HCT116 (cell line): ENCODE measurements at regions not wholly inside any gene's neighbourhood (a gene's known extent, or its start where the extent isn't known, plus 50 kb on each side); places are given as distances from the start of the nearest gene placed in this dataset.

Experiments
- ATAC-seq: fragments of 200-7000 bp; cut with Tn5 transposase; 2 replicates; pipeline ENCODE4 v1.9.1; 2020; ENCODE audit warnings: mild to moderate bottlenecking, moderate library complexity
- BruUV-seq: library from RNA; stranded (reverse); fragments of 400-500 nt; replicated peaks from 2 replicates; lab custom pipeline; 2021; lab: Mats Ljungman, UMichigan
- CTCF ChIA-PET: fragments of 300-600 bp; sonication (Branson Sonifier 250); formaldehyde crosslinking; loops from one replicate; lab custom pipeline; 2021; ENCODE audit warnings: antibody characterized with exemption; lab: Charles Lee
- POLR2A ChIA-PET: fragments of 300-600, 350-600 bp; sonication (Branson Sonifier 250); formaldehyde crosslinking; loops from one replicate; lab custom pipeline; 2021; ENCODE audit warnings: antibody characterized with exemption; lab: Charles Lee
- RAD21 ChIA-PET, 2 experiments: fragments of 300-600 bp; sonication (Branson Sonifier 250); formaldehyde crosslinking; loops; one replicate each; lab custom pipeline; 2023; ENCODE audit warnings: low total read pairs in 2 of 2; ENCODE audit not compliant: uncharacterized antibody in 2 of 2, unreplicated experiment in 2 of 2, low non-redundant PET in 1 of 2; lab: Charles Lee
- DNase-seq: peaks from one replicate; pipeline ENCODE4 v3.0.0-alpha.2; 2010; ENCODE audit warnings: low read depth, low spot score
- H2AFZ ChIP-seq: fragments of 200-600 bp; shearing (Covaris generic), sonication (generic); 2 replicates; pipeline ENCODE4 v1.6.1; 2017; ENCODE audit warnings: low read depth, mixed run types, mixed read lengths, antibody characterized with exemption, low read length; ENCODE audit not compliant: poor library complexity, severe bottlenecking
- H3K27ac ChIP-seq: 2 replicates; pipeline ENCODE4 v1.5.1; 2012; ENCODE audit warnings: low read depth, low read length
- H3K27me3 ChIP-seq: fragments of 200-600 bp; sonication (generic); 2 replicates; pipeline ENCODE4 v1.6.1; 2016; ENCODE audit warnings: mixed run types, low read length, mixed read lengths; ENCODE audit not compliant: insufficient read depth
- H3K36me3 ChIP-seq, 2 experiments: fragments of 200-500 bp in 1 of 2; fragments of 200-600 bp in 1 of 2; sonication (Bioruptor generic) in 1 of 2; sonication (generic) in 1 of 2; 2 replicates each; pipeline versions ENCODE4 v1.5.1 to v1.6.1; 2014 to 2016; ENCODE audit warnings: low read length in 2 of 2, inconsistent platforms in 1 of 2, mixed read lengths in 1 of 2, mixed run types in 1 of 2; ENCODE audit not compliant: insufficient read depth in 2 of 2, control insufficient read depth in 1 of 2
- H3K4me1 ChIP-seq, 2 experiments: fragments of 200-600 bp in 1 of 2; sonication (generic) in 1 of 2; 2 replicates each; pipeline versions ENCODE4 v1.5.1 to v1.6.1; 2012 to 2017; ENCODE audit warnings: low read length in 2 of 2, inconsistent platforms in 1 of 2, mild to moderate bottlenecking in 1 of 2, mixed read lengths in 1 of 2, mixed run types in 1 of 2, moderate library complexity in 1 of 2; ENCODE audit not compliant: insufficient read depth in 2 of 2, control insufficient read depth in 1 of 2
- H3K4me2 ChIP-seq: fragments of 200-600 bp; sonication (generic); 2 replicates; pipeline ENCODE4 v1.6.1; 2017; ENCODE audit warnings: mixed run types, low read length, mixed read lengths
- H3K4me3 ChIP-seq, 2 experiments: fragments of 200-600 bp in 1 of 2; sonication (generic) in 1 of 2; replicated peaks in 1 of 2; 2 replicates each; pipeline ENCODE4 v1.5.1; 2011 to 2016; ENCODE audit warnings: low read length in 2 of 2, control low read depth in 1 of 2, low read depth in 1 of 2, mild to moderate bottlenecking in 1 of 2, mixed read lengths in 1 of 2, mixed run types in 1 of 2
- H3K79me2 ChIP-seq: fragments of 200-600 bp; sonication (generic); 2 replicates; pipeline ENCODE4 v1.6.1; 2017; ENCODE audit warnings: mild to moderate bottlenecking, mixed run types, low read length, moderate library complexity, mixed read lengths; ENCODE audit not compliant: insufficient read depth
- H3K9ac ChIP-seq: fragments of 200-600 bp; sonication (generic); 2 replicates; pipeline ENCODE4 v1.6.1; 2016; ENCODE audit warnings: low read length, mixed read lengths
- H3K9me2 ChIP-seq: fragments of 200-600 bp; sonication (generic), shearing (Covaris generic); 2 replicates; pipeline ENCODE4 v1.6.1; 2017; ENCODE audit warnings: mixed run types, mild to moderate bottlenecking, moderate library complexity; ENCODE audit not compliant: insufficient read depth
- H3K9me3 ChIP-seq, 2 experiments: fragments of 200-500 bp in 1 of 2; fragments of 200-600 bp in 1 of 2; sonication (Bioruptor generic) in 1 of 2; sonication (generic) in 1 of 2; 2 replicates each; pipeline ENCODE4 v1.6.1; 2014 to 2017; ENCODE audit warnings: low read length in 2 of 2, mixed read lengths in 2 of 2, inconsistent platforms in 1 of 2, low read depth in 1 of 2, mild to moderate bottlenecking in 1 of 2, mixed run types in 1 of 2, moderate library complexity in 1 of 2; ENCODE audit not compliant: control insufficient read depth in 1 of 2, insufficient read depth in 1 of 2
- H4K20me1 ChIP-seq: fragments of 200-600 bp; sonication (generic), shearing (Covaris generic); 2 replicates; pipeline ENCODE4 v1.6.1; 2017; ENCODE audit warnings: mixed run types, mild to moderate bottlenecking, moderate library complexity; ENCODE audit not compliant: insufficient read depth
- EZH2 ChIP-seq: fragments of 200-600 bp; sonication (generic); IDR thresholded peaks from 2 replicates; pipeline ENCODE4 v1.6.1; 2017; ENCODE audit warnings: antibody characterized with exemption, mixed run types
- REST ChIP-seq: IDR thresholded peaks from 2 replicates; pipeline ENCODE4 v1.6.1; 2012; ENCODE audit warnings: low read depth
- intact Hi-C: fragments of 100-400 bp; cut with micrococcal nuclease; formaldehyde crosslinking; loops from 2 replicates; pipeline ENCODE4 v1.10.0; 2022

DNA sequence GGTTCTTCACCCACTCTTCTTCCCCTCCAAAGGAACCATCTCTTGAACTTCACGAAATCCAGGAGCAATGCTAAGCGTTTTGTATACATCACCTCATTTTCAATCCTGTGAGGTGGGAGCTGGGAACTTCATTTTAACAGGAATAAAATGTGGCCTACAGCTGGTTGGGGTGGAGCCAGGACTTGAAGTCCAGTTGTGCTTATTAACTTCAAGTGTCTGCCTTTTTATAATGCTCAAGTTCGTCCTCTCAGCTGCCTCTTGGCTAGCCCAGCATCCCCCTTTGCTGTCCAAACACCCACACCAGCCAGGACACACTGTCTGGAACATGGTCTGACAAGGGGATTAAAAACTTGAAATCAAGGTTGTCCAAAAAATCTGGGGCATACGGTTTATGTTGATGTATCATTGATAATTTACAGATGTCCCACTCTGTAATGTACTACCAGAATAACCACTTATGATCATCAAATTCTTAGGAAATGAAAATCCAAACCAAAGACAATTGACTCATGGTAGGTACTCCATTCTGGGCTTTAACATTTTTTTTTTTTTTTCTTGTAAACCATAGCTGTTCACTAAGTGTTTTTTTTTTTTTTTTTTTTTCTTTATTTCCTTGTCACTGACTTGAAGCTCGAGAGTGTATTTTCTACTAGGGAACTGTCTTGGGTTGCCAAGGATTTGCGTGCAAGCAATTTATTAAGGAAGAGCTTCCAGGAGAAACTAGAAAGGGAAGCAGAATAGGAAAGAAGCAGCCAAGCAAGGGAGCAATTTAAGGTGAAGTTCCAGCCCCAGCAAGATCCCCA is 252.3 kb downstream of the EFCAB11 start:
- Histone ChIP-seq H3K9ac (peak overlapping the region; percentile 31), H3K4me1 (peaks cover 13 to 16% of the 10 kb centered on the region in 2 experiments), H4K20me1 (no peaks in the 10 kb centered on the region), H3K9me2 (no peaks in the 10 kb centered on the region), H3K79me2 (no peaks in the 10 kb centered on the region), H2AFZ (peak overlapping the region; percentile 99), H3K27me3 (no peaks in the 10 kb centered on the region), H3K36me3 (no peaks in the 10 kb centered on the region), H3K27ac (peak overlapping the region; percentile 18; the same call in 1 of the 2 replicates), H3K9me3 (no peaks in the 10 kb centered on the region), H3K4me2 (peak overlapping the region; percentile 75), H3K4me3 (peak overlapping the region; percentile 19 to 47)
- RAD21 ChIA-PET: no interaction called here
- ATAC-seq: no peak
- POLR2A ChIA-PET: no interaction called here
- no peak for TF ChIP-seq REST
- TF ChIP-seq EZH2: no peak
- no TSS peak for BruUV-seq
- no peak for DNase-seq
- CTCF ChIA-PET: interaction anchor here (0.9 kb wide), 1 partner anchor 238 kb away, joined by 3 read pairs; no protein-coding TSS in a partner anchor
- intact Hi-C loops: no loop called here
